GM21447 (cell line): ENCODE measurements at regions not wholly inside any gene's neighbourhood (a gene's known extent, or its start where the extent isn't known, plus 50 kb on each side); places are given as distances from the start of the nearest gene placed in this dataset.
A peak's percentile ranks its signal among the peaks of the same experiment; 100 is the strongest.

Experiments
- ATAC-seq: cut with Tn5 transposase; IDR thresholded peaks from one replicate; pipeline ENCODE4 v1.9.1; 2021; ENCODE audit not compliant: unreplicated experiment

- ATAC-seq = no peak
Observed at GRCh38 chr1:88036345-88037014, 647.6 kb upstream of the PKN2 start.

GRCh38 chr1:88039240-88039639 lies 644.8 kb upstream of the PKN2 start:
- no peak for ATAC-seq

- no peak for ATAC-seq
Observed at GRCh38 chr1:88043834-88044233, 640.2 kb upstream of the PKN2 start.

GRCh38 chr1:88052167-88052566 lies 631.9 kb upstream of the PKN2 start:
- no peak for ATAC-seq

GRCh38 chr1:88053065-88053464 lies 631.0 kb upstream of the PKN2 start:
- no peak for ATAC-seq

- no peak for ATAC-seq
Observed at GRCh38 chr1:88056881-88057280, 627.2 kb upstream of the PKN2 start.

- ATAC-seq = no peak
Observed at GRCh38 chr1:88058205-88058604, 625.9 kb upstream of the PKN2 start.

GRCh38 chr1:88060112-88060673 lies 623.9 kb upstream of the PKN2 start:
- ATAC-seq = no peak

- no peak for ATAC-seq
Observed at GRCh38 chr1:88060750-88061491, 623.2 kb upstream of the PKN2 start.

- peak; percentile 67 for ATAC-seq
Observed at GRCh38 chr1:88061492-88062177, 622.4 kb upstream of the PKN2 start.

GRCh38 chr1:88062650-88063153 lies 621.4 kb upstream of the PKN2 start:
- no peak for ATAC-seq

GRCh38 chr1:88063605-88064004 lies 620.5 kb upstream of the PKN2 start:
- ATAC-seq = no peak

- no peak for ATAC-seq
Observed at GRCh38 chr1:88068407-88068960, 615.6 kb upstream of the PKN2 start.

- ATAC-seq = no peak
Observed at GRCh38 chr1:88070956-88071355, 613.1 kb upstream of the PKN2 start.

- ATAC-seq = no peak
Observed at GRCh38 chr1:88074661-88075060, 609.4 kb upstream of the PKN2 start.

GRCh38 chr1:88075813-88076212 lies 608.3 kb upstream of the PKN2 start:
- ATAC-seq = no peak

- no peak for ATAC-seq
Observed at GRCh38 chr1:88079036-88079435, 605.0 kb upstream of the PKN2 start.

- ATAC-seq = no peak
Observed at GRCh38 chr1:88080875-88081274, 603.2 kb upstream of the PKN2 start.

GRCh38 chr1:88088481-88088880 lies 595.6 kb upstream of the PKN2 start:
- no peak for ATAC-seq

GRCh38 chr1:88089961-88090360 lies 594.1 kb upstream of the PKN2 start:
- ATAC-seq = no peak

- no peak for ATAC-seq
Observed at GRCh38 chr1:88098881-88099280, 585.2 kb upstream of the PKN2 start.
